Epithelial cell of prostate (primary cell): ENCODE measurements at regions not wholly inside any gene's neighbourhood (a gene's known extent, or its start where the extent isn't known, plus 50 kb on each side); places are given as distances from the start of the nearest gene placed in this dataset.
A peak's percentile ranks its signal among the peaks of the same experiment; 100 is the strongest.

Experiments used
- DNase-seq: peaks from one replicate; pipeline ENCODE4 v3.0.0-alpha.2; 2011; ENCODE audit warnings: low read depth, low spot score
- H3K27ac ChIP-seq: fragments of 450-650 bp; 2 replicates; pipeline ENCODE4 v1.5.1; 2017; ENCODE audit warnings: mild to moderate bottlenecking

DNA sequence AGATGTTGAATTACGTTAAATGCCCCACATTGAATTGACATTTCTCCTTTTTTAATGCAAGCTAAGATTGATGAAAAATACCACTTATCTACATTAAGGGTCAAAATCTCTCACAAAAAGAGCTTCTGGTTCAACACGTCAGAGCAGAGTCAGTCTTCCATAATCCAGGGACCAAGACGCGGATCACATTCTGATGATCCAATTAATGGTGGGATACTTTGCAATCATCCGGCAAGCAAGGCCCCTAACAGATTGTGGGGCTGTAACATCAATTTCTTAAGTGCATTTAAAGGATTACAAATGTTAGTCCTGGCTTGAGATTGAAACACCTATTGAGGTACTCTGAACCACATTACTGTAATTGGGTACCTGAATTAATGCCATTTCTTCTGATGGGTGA, 120.2 kb upstream of the ESRRG start:
- H3K27ac ChIP-seq, result no peak overlapping the region
- DNase-seq, result no peak

DNA sequence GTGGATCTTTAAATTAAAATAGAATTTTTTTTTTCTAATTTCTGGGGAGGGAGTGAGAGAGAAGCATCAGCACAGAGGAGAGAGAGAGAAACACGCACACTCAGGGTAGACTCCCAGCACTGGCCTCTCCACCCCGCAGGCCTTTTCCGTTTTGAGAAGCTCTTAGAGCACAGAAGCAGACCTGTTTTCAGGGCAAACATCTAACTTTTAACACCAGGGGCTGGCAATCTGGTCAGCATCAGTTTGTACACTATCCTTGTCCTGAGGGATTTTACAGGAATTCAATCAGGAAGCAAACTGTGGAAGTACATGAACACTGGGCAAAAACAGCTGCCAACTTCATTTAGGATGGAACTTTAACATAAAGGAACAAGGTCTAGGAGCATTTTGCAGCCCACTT, 117.9 kb upstream of the ESRRG start:
- no peak overlapping the region for H3K27ac ChIP-seq
- no peak for DNase-seq

DNA sequence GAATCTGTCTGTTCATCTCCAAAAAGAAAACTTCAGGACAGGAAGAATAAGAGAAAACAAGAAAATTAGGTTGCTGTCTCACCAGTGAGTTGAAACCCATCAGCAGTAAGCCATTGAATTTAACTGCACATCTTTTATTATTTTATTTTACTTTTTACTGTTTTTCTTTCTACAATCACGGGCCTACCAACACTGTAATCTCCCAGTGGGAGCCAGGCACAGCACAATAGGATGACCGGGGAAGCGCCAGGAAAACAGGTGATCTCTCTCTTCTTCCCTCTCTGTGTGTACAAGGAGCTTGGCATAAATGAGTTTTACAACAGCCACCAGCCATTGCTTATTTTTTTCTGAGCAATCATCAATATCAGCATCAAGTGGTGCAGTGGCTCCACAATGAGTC, 113.1 kb upstream of the ESRRG start:
- H3K27ac ChIP-seq, result no peak overlapping the region

GRCh38 chr1:216833509-216833908, 110.3 kb upstream of the ESRRG start:
- H3K27ac ChIP-seq, result no peak overlapping the region
- no peak for DNase-seq

More for the DNA sequence above, 113.1 kb upstream of the ESRRG start:
- DNase-seq, result no peak

GRCh38 chr1:216832192-216832591, 109.0 kb upstream of the ESRRG start:
- H3K27ac ChIP-seq, result no peak overlapping the region
- no peak for DNase-seq

GRCh38 chr1:216830424-216831210, 107.4 kb upstream of the ESRRG start:
- DNase-seq, result no peak
- no peak overlapping the region for H3K27ac ChIP-seq

DNA sequence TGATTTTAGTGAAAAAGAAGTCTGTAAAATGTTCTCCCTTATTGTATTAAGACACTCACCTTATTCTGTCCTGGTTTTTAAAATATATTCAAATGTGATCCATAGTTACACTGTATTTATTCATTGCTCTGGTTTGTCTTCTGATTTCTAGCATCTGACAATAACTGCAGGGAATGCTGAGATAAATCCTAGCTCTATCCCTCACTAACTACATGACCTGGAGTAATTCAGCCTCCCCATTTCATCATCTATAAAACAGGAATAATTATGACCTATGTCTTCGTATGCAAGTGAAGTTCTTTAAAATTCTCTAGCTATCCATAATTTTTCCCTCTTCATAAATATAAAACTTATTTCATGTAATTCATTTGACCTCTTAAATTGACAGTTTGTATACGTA, 104.0 kb upstream of the ESRRG start:
- no peak overlapping the region for H3K27ac ChIP-seq
- DNase-seq, result no peak

DNA sequence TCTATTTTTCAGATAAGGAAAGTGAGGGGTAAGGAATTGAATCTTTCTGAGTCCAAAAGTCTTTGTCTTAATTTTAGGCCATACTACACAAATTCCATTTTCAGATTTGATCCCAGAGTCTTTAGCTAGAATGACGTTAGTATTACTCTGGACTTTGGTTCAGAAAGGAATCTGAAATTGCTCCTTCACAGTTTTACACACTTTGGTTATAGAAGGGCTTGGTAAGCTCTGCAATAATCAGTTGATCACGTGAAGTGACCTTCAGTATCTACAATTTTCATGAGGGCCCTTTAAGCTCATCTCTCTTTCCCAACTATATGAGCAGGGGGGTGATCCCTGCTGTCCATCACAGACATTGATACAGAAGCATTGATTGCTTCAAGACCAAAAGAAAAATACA, 103.4 kb upstream of the ESRRG start:
- H3K27ac ChIP-seq, result no peak overlapping the region
- no peak for DNase-seq

DNA sequence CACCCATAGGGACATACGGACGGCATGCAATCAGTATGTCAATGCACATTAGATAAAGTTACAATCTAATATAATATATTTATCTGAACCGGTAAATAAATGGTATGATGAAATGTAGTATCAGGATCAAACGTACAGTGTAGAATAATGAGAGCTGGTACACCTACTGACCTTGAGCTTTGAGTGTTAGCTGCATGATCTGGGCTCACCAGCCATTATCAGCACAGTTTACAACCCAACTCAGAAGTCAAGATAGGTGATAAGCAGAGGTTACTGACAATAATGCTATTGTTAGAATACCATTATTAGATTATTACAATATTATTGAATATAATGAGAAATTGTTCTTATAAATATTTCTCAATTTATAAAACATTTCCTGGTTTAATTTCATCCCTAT, 103.0 kb upstream of the ESRRG start:
- no peak for DNase-seq
- H3K27ac ChIP-seq, result no peak overlapping the region

DNA sequence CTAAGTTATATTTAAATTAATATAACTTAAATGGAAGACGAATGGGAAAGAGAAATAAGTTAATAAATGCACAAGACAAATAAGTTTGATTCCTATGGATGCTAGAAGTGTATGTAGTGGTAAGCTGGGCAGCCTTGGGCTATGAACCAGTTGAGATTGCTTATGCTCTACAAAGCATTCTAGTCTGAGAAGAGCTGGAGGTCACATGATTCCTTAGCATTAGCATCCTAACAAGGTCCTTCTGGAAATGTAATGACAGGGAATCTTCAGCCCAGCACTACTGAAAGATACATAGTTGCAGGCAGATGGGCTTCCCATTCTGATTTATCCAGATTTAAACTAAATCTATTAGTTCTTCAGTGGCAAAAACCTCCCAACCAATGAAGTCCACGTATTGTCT, 102.3 kb upstream of the ESRRG start:
- no peak for DNase-seq
- no peak overlapping the region for H3K27ac ChIP-seq

- DNase-seq, result no peak
- H3K27ac ChIP-seq, result no peak overlapping the region
These were observed 101.3 kb upstream of the ESRRG start for GRCh38 chr1:216824511-216824910.

- no peak overlapping the region for H3K27ac ChIP-seq
- DNase-seq, result no peak
These were observed 100.5 kb upstream of the ESRRG start for GRCh38 chr1:216823731-216824130.

GRCh38 chr1:216822480-216822879, 99.3 kb upstream of the ESRRG start:
- DNase-seq, result no peak

GRCh38 chr1:216820345-216820744, 97.1 kb upstream of the ESRRG start:
- peak; percentile 16 for DNase-seq
- H3K27ac ChIP-seq, result no peak overlapping the region

More at GRCh38 chr1:216822480-216822879, 99.3 kb upstream of the ESRRG start:
- H3K27ac ChIP-seq, result no peak overlapping the region

DNA sequence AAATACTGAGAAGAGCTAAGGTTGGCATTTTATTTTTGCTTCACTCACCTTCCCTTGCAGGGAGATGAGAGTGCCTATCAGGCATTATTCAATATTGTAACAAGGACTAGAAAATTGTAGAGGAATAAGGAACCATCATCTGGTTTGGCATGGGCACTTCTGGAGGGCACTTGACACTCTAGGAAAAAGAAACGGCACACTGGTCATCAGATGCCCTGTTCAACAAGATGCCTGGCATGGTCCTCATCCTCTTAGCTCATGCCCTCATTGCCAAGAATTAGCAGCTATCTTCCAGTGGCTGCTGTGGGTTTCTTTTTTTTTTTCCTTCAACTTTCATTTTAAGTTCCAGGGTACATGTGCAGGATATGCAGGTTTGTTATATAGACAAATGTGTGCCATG, 95.1 kb upstream of the ESRRG start:
- H3K27ac ChIP-seq, result no peak overlapping the region
- no peak for DNase-seq

- no peak overlapping the region for H3K27ac ChIP-seq
- no peak for DNase-seq
These were observed 92.3 kb upstream of the ESRRG start for GRCh38 chr1:216815260-216816131.

DNA sequence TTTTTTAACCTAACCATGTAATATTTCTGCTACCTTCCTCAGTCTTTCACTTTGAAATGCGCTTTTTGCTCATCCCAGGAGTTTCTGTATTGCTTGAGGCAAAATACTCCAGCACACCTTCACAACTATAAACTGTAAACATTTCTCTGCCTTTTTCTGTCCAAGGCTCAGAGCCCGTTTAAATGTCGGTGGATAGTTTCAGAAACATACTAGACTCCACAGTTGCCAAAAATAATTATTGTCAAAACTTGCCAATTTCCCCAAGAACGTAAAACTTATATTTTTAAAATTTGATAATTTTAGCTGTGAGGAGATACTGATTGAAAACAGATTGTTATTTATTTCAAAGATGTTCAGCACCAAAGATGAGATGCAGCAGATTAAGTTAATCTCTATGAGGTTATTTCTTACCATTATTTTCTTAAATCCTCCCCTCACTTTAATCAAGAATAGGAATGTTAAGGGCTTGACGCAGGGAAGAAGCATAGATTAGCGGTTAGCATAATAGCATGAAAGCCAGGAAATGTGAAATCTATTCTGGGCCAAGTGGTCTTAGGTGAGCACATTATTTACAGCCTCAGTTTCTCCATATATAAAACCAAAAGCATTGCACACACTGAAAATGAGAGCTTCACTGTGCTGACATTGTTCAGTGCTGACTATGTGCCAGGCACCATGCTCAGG, 91.5 kb upstream of the ESRRG start:
- H3K27ac ChIP-seq, result no peak overlapping the region
- no peak for DNase-seq

DNA sequence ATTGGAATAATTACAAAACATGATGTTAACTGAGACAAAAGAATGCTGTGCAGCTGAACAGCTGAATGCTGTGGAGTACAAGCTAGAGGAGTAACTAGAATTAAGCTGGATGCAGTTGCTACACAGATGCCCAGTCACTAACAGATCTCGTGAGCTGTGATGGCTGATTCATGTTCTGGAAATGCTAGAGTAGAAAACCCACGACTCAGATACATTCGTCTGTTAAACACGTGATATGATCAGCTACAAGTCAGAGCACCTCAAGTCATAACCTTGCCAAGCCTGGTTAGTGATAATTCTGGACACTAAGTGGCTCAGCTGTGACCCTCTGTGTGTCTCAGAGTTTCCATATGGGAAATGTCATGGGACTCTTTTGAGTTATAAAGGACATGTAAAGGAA, 89.7 kb upstream of the ESRRG start:
- no peak overlapping the region for H3K27ac ChIP-seq
- DNase-seq, result peak; percentile 36

DNA sequence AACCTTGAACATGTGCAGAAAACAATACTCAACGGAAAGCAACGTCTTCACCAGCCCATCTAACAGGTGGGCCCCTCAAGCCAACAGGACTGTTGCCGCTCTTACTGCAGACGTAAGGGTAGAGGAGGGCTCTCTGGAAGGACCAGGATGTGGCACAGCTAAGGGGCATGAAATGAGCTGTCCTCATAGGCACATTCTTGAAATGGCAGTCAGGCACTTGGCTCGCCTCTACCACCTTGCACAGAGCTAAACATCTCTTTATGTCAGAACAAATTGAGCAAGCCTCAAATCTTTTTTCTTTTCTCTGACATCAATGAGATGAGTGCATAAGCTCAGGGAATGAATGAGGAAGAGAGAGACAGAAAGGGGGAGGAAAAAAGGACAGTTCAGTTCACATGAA, 86.4 kb upstream of the ESRRG start:
- DNase-seq, result no peak
- H3K27ac ChIP-seq, result no peak overlapping the region

GRCh38 chr1:216807696-216808095, 84.5 kb upstream of the ESRRG start:
- DNase-seq, result no peak
- no peak overlapping the region for H3K27ac ChIP-seq

DNA sequence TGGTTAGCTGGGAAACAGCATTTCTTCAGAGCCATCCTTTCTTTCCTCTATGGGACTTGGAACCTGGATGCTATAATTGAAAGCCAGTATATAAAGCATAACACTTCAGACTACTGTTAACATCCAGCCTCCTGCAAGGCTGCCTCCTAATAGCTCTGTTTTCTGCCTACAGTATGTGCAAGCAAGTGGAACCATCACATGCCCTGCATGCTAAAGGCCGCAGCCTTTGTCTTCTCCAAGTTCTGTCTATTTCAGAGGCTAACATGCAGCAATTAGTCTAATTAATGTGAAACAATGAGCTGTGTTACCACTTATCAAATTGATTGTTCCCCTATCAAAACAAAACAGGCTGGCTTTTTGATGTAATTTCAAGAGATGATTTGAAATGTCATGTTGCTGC, 82.7 kb upstream of the ESRRG start:
- no peak overlapping the region for H3K27ac ChIP-seq
- no peak for DNase-seq
